NCI-H2171 treated with DMSO at 0.1 percent for 48 hours (cell line): ENCODE measurements at regions not wholly inside any gene's neighbourhood (a gene's known extent, or its start where the extent isn't known, plus 50 kb on each side); places are given as distances from the start of the nearest gene placed in this dataset.
A peak's percentile ranks its signal among the peaks of the same experiment; 100 is the strongest.
"Not testable (repeated sequence)": the region's sequence is repeated elsewhere in the genome, so short reads cannot be mapped to it uniquely, and the experiment has no call there.

Source experiments
- DNase-seq: peaks from one replicate; lab custom pipeline; 2025; lab: John Stamatoyannopoulos, UW

DNA sequence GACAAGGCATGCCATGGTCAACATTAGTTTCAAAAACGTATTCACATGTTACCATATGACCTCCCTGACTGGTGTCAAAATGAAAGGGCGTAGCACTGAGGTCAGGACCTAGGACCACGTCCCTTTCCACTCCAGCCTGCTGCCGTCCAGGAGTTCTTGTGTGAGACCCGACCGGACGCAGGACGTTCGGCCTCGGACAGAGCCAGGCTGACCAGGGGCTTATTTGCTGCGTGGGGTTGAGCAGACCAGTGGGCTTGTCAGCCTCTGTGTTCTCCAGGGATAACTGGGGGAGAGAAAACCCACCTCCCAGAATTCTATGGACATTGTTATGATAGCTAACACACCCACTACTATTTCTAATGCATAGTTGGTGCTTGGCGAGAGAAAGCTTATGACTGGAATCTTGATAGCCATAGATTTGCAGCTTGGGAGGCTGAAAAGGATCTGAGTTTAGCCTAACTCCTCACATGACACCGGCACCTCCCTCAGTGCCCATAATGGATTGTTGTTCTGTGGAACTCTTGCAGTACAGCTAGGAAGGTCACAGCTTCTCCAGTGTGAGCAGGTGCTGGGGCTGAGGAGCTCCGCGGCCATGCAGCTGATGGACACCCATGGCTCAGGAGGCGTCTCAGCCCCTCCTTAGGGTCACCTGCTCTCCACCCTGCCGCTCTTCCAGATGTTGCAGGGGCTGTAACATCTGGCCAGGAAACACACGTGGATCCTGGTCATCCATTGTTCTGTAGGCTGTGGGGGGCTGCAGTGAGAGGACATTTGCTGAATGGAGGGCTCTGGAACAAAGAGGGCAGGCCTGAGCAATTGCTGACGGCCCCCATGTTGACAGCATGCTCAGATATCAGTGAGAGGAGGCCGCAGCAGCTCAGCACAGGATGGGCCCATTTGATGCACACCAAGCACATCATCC lies 368.4 kb downstream of the IRX2 start:
- DNase-seq = no peak

DNA sequence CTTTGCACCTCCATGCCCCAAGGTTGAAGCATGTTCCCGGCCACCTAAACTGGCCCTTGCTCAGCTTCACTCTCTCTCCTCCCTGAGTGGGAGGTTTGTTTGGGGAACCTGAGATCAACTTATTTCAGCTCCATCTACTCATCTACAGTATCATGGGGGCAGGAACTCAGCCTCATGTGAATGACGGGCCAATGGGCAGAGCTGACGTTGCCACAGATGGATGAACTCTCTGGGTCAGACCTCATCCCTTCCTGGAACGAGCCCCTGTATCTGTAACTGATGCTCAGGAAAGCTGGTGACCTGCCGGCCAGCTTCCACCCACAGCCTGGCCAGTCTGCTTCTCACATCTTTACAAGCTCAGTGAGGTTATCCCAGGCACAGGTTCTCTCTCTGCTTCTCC lies 369.6 kb downstream of the IRX2 start:
- no peak for DNase-seq

DNA sequence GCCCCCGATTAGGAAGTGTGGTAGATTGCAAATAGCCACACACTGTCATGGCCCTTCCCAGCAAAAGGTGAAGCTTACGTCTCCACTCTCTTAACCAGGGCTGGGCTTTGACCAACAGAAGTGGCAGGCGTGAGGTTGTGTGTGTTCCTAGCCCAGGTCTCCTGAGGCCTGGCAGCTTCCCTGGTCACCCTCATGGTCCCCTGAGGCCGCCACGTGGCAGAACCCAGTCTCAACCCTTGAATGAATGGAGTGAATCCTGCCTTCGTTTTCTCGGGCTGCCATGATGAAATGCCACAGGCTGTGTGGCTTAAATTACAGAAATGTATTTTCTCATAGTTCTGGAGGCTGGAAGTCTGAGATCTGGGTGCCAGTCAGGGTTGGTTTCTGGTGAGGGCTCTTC lies 370.4 kb downstream of the IRX2 start:
- DNase-seq = no peak

DNA sequence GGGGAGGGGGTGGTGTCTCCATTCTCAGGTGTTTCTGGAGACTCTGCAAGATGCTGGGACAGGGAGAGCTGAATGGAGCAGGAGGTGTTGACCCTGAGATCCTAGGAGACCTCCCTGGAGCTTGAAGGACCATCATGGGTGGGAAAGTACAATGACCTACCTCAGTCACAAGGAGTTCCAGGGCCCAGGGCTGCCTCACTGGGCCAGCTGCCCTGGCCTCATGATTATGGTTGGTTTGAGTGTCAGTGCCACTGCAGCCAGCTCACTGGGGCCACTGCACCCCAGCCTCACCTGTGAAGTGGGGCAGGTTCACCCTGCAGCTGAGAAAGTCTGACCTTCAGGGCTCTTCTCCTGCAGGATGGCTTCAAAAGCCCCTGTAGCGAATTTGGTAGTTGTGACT lies 372.5 kb downstream of the IRX2 start:
- no peak for DNase-seq

DNA sequence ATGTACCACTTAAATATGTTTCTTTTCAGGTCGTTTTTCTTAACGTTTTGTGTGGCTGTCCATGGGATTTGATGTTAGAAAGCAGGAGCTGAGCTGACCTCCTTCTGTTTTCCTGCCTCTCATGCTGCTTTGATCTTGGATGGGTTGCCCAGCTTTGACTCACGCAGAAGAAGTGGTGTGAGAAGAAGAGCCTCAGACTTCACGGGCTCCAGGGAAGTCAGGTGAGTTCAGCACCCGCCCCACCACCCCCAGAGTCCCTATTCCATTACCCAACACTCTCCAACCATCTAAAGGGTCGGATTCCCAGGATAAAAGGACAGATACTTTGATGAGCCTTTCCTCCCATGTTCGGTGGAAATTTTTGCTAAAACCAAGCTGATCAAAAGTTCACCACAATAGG lies 373.4 kb downstream of the IRX2 start:
- DNase-seq = no peak

DNA sequence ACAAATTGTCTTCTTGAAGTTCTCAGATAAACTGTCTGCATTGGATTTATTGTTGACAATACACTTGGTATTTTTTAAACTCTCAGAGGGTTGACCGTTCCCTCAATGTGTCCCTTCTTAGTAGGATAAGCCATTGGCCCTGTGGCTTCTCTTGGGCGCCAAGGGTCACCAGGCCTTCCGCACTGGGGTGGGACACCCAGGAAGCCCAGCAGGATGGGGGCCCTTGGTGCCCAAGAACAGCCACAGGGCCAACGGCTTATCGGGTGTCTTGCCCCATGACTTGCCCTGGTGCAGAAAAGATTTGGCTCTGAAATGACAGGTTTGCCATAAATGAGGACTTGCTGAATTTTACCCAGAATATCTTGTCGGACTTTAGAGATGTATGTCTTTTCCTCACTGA lies 375.0 kb downstream of the IRX2 start:
- no peak for DNase-seq

DNA sequence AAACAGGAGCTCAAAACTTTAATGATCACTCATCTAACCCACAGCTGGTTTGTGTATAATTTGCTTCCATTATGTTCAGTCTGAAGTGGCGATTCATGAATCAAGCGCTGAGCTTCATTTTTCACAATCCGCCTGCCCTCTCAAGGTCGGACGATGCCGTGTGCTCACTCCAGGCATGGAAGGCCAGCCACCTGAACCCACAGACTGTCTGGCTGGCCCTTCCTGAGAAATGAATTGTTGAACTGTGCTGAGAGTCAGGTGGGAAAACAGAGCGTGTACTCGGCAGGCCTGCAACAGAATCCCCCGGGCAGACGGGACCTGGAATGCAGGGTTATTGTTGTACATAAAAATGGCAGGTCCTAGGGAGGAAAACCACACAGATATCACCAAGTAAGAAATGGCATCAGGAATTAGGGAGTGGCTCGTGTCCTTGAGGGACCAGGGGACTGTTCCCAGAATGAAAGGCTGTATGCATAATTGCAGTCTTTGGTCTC lies 375.7 kb downstream of the IRX2 start:
- no peak for DNase-seq

DNA sequence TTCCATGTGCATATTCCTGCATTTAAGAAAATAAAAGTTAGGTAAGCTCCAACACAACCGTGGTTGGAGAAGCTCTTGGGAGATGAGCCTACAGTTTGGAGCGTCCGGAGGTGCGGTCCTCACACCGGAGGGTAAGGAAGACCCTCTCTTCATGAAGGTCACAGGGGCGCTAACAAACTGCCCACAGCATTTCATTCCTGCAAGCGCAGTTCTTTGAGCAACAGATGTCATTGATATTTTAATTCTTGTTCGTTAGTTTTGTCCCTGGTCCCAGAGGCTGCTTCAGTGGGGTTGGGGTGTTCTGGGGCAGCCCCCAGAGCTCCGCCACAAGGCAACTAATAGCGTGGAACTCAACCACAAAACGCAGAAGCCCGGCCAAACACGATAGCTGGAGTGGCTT lies 376.2 kb downstream of the IRX2 start:
- no peak for DNase-seq

DNA sequence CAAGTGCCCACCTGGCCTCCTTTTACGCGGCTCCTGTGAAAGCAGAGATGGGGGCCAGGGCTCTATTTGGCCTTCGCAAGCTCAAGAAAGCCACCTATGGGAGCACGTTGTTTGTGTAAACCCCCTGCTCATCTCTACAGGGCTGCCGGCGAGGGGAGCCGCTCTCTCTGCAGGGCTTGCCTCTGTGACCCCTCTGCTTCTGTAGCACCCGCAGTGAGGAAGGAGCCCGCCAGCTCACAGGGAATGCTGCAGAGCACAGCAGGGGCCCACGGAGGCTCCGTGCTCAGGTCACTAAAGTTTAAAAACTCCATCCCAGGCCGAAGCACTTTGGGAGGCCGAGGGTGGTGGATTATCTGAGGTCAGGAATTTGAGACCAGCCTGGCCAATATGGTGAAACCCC lies 376.8 kb downstream of the IRX2 start:
- no peak for DNase-seq

DNA sequence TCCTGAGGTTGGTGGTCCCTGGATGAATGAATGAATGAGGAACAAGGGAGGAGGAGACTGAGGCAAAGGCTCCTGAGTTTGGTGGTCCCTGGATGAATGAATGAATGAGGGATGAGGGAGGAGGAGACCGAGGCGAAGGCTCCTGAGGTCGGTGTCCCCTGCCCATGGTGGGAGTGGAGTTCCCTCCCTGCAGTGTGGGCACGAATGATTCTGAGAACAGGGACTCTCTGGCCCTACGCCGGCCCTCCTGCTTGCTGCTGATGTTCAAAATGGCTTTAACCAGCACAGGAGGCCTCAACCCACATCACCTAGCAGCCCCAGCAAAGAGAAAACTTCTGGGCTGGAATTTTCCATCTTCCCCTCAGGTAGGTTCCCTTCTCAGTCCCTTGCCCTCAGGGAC lies 377.8 kb downstream of the IRX2 start:
- no peak for DNase-seq

DNA sequence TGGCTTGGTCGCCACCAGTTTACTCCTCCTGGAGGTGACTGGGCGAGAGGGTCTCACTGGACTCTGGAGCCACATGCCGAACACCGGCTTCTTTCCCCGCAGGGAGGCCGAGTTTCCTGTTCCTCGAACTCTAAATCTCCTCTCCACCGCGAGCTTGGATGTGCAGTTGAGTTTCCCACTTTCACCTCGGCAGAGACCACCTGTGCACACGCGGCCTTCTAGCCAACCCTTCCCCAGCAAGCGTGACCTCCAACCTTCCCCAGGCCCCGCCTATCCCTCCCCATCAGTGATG lies 380.1 kb downstream of the IRX2 start:
- no peak for DNase-seq

DNA sequence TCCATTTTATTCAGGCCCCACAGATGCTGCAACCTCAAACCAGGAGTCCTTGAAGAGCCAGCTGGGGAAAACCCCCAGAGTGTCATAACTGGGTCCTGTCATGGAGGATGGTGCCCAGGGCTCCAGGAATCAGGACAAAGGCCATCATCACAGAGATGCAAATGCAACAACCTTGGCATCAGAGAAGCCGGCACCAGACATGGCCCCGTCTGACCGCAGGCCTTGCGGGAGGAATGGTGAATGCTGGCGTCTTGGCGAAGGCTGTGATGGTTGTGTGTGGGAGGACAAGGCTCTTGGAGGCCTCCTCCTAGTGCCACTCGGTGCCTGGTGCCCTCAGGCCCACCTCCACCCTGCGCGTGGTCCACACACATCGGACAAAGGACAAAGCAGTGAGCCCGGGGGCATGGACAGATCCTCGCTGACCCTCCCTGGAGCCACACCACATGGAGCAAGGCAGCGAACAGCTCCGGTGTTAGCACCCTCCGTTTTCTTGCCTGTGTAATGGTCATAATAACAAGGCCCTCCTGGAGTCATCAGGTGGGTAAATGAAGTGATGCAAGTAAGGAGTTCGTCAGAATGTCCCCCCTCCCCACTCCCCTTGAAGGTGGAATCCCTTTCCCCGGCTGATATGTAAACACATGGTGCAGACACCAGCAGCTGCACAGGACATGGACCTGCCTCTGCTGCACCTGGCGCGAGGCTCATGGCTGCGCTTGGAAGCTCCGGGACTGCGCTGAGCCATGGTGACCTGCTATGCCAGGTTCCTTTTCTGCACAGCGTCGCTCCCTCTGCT lies 380.7 kb downstream of the IRX2 start:
- DNase-seq = no peak

DNA sequence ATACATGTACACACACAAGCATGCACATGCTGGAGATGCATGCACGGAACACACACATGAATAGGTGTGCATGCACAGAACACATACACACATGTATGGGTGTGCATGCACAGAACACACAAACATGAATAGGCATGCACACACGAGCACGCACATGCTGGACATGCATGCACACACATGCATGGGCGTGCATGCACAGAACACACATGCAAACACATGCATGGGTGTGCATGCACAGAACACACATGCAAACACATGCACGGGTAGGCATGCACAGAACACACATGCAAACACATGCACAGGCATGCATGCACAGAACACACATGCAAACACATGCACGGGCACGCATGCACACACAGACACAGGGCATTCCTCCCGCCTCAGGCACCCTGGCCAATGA lies 382.3 kb downstream of the IRX2 start:
- DNase-seq = no peak

DNA sequence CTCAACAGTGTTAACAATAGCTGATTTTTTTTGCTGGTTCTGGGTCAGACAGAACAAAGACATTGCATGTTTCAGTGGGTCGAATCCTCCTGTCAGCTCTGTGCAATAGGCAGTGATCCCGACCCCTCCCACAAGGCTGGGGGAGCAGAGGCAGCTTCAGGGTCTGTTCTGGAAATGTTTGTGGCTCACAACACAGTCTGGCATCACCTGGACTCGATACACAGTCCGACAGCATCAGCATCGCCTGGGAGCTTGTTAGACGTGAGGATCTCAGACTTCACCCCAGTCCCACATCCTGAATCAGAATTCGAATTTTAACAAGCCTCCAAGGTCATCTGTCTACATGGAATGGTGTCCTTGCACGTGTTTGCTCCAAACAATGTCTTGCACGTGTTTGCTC lies 384.7 kb downstream of the IRX2 start:
- DNase-seq = no peak

DNA sequence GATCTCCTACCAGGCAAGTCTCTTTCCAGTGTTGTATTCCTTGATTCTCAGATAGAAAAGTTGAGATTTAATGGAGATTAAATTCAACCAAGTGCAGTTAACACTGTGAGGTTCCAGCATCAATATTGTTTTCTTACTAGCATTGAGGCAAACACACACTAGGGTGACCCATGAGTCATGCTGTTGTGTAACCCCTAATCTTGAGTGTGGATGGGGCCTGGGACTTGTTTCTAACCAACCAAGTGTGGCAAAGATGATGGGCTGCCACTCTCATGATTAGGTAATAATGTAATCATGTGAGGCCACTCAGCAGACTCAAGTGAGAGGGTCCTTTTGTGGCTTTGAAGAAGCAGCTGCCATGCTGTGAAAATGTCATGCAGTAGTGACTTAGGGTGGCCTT lies 394.2 kb downstream of the IRX2 start:
- no peak for DNase-seq

DNA sequence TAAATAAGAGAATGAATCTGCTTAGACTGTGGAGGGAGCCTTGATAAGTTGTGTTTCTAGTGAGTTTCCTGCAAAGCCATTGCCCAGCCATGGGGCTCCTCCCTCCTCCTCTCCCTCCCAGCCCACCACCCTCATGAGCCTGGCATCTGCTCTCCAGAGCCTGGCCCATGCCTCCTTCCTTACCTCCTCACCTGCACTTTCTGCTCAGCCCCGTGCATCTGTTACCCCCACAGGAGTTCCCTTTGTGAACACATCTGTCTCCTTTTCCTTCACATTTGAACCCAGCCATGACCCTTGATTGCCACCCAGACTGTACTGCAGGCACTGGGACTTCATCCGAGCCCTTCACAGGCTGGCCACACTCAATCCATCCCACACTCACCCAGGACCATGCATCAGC lies 395.6 kb downstream of the IRX2 start:
- peak; percentile 58 for DNase-seq

DNA sequence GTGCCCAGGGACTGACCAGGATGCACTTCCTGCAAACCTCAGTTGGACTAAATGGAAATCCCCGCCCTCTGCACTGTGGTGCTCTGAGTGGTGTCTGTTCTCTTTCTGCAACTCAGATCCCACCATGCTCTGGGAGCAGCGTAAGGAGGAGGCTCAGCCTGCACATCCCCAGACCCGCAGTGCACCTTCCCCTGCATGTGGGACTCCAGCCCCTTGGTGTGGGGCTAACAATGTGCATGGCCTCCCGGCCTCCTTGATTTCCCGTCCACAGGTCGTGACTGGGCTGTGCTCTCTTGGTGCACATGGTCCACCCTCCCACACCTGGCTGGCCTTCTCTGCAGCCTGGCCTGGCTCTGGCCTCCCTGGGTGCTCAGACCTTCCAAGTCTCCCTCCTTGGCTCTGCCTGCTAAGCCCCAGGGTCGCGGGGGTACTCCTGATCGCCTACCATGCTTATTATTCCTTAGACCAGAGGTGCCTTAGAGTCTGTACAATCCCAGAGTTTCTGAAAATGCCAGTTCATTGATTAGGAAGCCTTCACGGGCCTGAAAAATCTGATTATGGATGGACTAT lies 397.5 kb downstream of the IRX2 start:
- no peak for DNase-seq

DNA sequence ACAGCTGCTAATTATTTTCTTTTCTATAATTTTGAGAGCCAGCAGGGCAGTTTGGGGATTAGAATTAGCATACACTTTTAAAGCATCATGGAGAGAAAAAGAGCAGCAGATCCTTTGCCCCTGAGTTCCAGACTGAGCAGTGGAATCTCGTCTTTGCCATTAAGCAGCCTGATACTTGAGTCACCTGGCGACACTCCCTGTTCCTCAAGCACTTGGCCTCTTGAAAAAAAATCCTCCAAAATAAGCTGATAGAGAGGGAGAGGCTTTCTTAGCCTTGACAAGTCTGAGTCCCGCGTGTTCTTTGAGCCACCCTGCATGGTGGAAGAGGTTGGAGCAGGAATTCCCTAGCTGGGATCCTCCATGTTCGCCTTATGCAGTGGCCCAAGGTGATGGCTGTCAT lies 398.3 kb downstream of the IRX2 start:
- DNase-seq = peak; percentile 79

DNA sequence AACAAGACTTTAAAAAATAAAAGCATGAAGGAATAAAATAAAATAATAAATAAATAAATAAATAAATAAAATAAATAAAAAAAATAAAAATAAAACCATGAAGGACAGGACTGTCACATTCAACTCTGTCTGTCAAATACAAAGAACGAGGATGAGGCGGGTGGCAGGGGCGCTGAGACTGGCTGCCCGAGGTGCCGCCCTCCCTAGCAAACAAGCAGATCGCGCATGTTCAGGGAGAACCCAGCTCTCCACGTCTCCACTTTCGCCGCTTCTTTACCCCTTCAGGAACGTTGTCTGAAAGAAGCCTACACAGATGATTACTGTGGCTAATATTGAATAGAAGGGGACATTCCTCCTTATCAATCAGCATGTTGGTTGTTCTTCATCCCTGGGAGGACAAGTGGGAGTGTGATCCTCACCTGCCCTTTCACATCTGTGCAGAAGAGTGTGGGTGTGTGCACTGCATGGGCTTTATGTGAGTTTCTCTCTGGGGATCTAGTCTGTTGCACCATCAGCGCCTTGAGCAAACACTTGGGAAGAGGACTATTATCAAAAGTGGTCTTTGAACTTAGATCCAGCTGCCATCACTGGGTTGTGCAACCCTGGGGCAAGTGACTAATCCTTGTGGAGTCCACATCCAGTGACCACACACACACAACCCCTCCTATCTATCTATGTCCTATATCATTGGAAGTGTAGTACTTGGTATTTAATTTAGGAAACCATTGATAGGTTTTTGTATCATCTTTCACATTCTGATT lies 399.2 kb downstream of the IRX2 start:
- DNase-seq = no peak

DNA sequence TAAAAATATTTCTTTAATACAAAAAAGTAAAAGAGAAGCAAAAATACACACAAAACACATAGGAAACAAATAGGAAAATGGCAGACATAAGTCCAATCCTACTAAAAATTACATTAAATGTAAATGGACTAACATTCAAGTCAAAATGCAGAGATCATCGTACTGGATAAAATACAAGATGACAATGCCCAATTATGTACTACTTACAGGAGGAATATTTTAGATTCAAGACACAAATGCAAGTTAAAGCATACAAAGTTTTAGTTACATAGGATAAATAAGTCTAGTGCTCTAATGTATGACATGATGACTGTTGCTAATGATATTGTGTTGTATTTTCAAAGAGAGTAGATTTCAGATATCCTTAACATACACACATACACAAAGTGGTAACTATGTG lies 401.7 kb downstream of the IRX2 start:
- not testable (repeated sequence) for DNase-seq

DNA sequence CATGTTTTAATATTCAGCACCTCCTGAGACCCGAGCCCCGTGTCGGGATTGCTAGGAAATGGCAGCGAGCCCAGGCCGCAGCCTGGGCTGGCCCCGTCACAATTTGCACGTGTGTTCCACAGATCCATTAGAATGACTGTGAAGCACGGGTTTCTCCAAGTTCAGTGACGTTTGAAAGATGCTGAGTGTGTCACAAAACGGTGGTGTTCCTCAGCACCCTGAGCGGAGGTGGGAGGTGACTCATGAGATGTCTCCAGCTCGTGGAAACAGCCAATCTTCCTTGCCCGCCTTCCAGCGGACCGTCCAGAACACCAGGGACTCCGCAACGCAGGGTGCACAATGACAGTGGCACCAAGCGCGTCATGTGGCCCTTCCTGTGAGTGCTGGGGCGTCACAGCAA lies 412.8 kb downstream of the IRX2 start:
- no peak for DNase-seq
